HG02588 (cell line): ENCODE measurements at regions not wholly inside any gene's neighbourhood (a gene's known extent, or its start where the extent isn't known, plus 50 kb on each side); places are given as distances from the start of the nearest gene placed in this dataset.
"Not testable (repeated sequence)": the region's sequence is repeated elsewhere in the genome, so short reads cannot be mapped to it uniquely, and the experiment has no call there.

Experiments used
- ATAC-seq: cut with Tn5 transposase; IDR thresholded peaks from one replicate; pipeline ENCODE4 v1.9.1; 2021; ENCODE audit warnings: mild to moderate bottlenecking, moderate library complexity; ENCODE audit not compliant: unreplicated experiment

DNA sequence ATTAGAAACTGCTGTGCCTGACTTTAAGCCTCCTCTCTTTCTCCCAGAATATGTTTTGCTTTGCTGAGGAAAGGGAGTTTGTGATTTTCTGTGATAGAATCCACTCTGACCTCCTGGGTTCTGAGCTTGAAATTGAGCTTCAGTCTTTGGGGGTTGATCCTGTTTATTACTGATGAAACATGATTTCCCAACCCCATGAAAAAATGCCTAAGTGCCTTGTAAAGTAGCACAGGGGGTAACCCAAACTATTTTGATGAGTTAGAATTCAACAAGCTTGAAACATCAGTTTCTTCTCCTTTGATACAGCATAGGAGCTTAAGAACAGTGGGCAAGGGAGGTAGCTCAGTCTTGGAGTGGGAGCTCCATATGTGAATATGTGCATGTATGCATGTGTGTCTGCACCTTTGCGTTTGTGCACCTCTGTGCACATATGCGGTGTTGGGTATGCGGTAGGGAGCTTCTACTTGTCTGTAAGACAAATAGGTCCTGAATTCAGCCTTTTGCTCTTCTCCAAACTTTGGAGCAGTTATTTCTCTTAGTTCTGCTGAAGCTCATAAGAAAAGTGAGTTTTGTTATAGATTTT lies 364.6 kb downstream of the OSR1 start:
- no peak for ATAC-seq

DNA sequence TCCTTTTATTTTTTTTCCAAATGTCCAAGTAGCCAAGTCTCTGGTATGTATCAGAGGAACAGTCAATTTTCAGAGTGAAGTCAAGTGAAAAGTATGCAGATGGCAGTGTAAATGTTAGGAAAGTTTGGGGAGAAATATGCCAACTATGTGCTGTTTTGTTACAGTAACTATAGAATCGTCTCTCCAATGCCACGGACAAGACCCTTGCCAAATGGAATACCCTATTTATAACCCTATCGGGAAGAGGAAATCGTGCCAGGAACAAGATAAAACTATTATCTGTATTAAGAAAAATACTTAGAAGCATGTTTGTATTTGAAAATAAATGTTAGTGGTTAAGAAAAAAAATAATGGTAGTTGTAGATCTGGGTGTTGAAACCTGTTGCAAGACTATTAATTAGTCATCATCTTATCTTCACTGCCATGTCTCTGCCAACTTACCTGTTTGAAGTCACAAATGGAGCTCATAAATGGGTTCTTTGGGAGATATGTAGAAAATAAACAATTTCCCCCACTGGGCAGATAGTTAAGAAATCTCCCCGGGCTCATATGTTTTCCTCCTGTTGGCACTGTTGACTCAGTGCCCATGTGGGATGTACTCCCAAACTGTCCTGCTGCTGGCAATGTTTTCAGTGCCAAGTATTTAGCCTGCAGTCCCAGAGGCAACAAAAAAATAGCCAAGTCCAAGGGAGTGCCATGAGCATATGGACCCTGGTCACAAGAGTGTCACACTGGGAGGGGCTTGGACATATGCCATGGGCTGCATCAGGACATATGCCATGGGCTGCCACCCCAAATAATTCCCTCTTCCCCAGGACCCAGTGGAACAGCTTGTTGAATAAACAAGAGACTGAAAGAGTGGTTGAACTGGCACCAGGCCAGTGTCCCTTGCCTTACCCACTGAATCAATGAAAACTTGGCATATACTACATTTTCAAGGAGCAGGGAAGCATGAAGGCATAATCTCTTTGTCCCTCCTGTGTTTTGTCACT lies 366.9 kb downstream of the OSR1 start:
- no peak for ATAC-seq

DNA sequence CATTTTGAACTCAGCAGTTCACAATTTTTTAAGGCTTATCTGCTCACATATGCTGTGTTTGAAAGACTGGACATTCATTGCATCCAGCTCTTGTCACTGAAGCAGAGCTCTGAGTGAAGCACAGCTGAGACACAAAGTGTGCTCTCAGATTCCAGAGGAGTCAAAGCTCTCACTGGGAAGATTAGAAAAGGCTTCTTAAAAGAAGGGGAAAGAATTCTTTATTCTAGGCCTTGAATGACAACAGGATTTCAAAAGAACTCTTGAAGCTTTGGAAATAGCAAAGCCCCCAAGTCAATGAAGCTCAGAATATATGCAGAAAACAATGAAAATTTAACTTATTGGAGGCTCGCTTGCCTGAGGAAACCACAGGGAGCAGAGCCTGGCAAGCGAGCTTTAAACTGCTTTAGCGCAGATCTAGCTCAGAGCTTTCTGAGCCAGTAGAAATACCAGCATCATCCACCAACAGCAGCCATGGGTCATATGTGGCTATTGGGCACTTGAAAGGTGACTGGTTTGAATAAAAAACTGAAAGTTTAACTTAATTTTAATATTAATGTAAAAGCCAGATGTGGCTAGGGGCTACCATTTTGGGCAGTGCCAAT lies 369.7 kb downstream of the OSR1 start:
- no peak for ATAC-seq

DNA sequence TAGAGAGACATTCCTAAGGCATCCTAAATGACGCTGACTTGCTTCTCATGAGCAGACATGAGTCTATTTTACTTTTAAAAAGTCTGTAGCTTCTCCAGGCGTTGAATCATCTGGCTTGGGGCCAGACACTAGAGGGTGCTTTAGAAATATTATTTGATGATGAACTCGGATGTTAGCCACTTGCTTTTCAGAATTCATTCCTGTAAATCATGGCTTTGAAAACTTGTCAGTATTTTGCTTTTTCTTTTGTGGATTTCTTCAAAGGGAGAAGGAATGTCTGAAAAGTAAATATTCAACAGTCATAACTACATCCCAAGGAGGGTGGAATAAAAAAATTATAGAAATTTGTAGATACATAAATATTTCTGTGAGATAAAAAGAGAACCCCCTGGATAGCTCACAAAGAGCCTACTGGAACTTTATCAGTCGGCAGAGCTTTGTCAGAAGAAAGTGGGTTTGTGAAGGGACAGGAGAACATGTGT lies 370.8 kb downstream of the OSR1 start:
- no peak for ATAC-seq

GRCh38 chr2:18987016-18987415 lies 371.4 kb downstream of the OSR1 start:
- no peak for ATAC-seq

GRCh38 chr2:18986046-18986445 lies 372.4 kb downstream of the OSR1 start:
- ATAC-seq = no peak

DNA sequence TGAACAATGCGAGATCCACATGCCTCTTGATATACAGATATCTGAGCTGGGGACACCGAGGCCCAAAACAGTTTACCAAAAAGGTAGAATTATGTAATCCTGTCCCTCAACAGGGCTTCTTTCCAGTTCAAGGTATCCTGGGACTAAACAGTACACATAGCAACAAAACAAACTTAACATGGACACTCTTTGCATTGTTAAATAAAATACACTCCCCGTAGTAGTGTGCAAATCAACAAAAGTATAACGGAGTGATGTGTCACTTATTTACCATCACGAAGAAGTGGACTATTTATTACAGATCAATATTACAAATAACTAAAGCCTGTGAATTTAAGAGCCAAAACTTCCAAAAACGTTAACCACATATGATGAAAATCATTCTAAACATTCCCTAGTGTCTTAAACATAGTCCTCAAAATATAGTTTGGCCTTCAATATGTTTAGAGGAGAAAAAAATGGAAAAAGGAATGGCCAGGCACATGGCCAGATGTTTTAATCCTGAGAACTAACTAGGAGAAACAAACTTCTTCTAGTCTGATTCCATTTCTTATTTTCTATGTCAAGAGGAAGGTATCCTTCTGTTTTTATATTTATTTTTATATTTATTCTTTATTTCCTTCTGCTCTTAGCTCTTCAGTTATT lies 377.5 kb downstream of the OSR1 start:
- ATAC-seq = no peak

DNA sequence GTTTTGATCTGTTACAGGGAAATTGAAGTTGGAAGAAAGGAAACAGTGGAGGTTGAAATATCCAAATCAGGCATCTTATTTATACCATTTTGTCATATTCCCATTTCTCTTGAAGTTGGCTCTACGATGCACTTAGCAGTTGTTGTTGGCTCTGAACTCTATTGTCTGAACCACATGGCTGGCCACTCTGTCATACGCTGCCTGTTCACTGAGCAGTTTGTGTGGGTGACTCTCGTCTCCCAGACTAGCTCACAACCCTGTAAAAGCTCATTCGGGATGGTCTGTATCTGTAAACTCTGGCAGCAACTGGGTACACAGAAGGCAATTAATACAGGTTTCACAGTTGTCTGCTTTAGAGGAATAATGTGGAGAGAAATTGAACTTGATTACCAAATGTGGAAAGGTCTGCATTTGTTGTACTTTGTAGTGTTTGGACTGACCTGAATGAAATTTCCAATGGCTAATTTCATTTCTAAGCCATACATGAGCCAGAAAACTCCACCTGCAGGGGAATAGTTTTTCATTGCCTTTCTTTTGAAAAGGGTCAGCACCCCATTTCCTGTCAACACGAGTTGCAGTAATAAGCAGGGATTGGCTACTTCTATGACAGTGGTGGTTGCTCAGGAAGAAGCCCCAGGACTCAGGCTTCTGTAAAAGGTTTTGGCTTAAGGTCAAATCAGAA lies 378.2 kb downstream of the OSR1 start:
- no peak for ATAC-seq

- ATAC-seq = no peak
These were observed 381.0 kb downstream of the OSR1 start for GRCh38 chr2:18977409-18977808.

- peak; percentile 89 for ATAC-seq
These were observed 382.1 kb downstream of the OSR1 start for GRCh38 chr2:18976168-18976961.

- ATAC-seq = no peak
These were observed 382.8 kb downstream of the OSR1 start for GRCh38 chr2:18975506-18976167.

GRCh38 chr2:18971628-18972027 lies 382.3 kb upstream of the NT5C1B start:
- ATAC-seq = no peak

DNA sequence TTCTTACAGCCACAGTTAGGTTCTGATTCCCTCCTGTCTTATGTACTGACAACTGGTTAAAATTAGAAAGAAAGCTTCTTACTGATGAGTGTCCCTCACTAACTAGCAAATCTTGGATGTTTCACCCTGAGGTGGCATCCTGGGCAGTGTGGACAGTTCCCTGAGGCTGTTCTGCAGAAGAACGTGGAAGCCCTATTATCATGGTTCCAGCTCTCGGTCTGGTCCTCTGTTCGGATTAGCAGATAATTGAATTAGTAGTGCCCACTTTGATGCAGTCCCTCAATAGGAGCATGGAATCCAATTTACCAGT lies 381.7 kb upstream of the NT5C1B start:
- ATAC-seq = no peak

DNA sequence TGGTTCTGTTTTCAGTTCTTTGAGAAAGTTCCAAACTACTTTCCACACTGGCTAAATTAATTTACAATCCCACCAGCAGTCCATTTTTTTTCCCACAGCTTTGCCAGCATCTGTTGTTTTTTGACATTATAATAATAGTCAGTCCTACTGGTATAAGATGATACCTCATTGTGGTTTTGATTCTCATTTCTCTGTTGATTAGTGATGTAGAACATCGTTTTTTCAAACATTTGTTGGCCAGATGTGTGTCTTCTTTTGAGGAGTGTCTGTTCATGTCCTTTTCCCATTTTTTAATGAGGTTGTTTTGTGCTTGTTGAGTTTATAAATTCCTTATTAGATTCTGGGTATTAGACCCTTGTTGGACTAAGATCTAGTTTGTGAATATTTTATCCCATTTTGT lies 376.8 kb upstream of the NT5C1B start:
- no peak for ATAC-seq

DNA sequence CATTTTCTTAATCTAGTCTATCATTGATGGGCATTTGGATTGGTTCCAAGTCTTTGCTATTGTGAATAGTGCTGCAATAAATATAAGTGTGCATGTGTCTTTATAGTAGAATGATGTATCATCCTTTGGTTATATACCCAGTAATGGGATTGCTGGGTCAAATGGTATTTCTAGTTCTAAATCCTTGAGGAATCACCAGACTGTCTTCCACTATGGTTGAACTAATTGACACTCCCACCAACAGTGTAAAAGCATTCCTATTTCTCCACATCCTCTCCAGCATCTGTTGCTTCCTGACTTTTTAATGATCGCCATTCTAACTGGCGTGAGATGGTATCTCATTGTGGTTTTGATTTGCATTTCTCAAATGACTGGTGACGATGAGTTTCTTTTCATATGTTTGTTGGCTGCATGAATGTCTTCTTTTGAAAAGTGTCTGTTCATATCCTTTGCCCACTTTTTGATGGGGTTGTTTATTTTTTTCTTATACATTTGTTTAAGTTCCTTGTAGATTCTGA lies 374.4 kb upstream of the NT5C1B start:
- ATAC-seq = not testable (repeated sequence)

DNA sequence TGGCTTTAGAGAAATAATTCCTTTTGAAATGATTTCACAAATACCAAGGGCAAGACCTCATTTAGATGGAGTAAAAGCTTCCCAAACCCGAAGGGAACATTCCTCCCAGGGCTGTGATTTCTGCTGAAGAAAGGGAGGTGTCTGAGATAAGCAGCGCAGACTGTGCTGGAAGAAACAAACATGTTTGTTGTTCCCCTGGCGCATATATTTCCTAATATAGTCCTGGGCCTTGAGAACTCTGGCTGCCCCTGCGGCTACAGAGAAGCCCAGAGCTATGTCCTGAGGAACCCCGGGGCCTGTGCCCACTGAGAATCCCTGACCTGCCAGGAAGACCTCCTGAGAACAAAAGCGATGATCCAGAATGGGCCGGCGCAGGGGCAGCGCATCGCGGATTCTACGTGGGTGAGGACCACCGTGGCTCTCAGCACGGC lies 372.6 kb upstream of the NT5C1B start:
- ATAC-seq = no peak

DNA sequence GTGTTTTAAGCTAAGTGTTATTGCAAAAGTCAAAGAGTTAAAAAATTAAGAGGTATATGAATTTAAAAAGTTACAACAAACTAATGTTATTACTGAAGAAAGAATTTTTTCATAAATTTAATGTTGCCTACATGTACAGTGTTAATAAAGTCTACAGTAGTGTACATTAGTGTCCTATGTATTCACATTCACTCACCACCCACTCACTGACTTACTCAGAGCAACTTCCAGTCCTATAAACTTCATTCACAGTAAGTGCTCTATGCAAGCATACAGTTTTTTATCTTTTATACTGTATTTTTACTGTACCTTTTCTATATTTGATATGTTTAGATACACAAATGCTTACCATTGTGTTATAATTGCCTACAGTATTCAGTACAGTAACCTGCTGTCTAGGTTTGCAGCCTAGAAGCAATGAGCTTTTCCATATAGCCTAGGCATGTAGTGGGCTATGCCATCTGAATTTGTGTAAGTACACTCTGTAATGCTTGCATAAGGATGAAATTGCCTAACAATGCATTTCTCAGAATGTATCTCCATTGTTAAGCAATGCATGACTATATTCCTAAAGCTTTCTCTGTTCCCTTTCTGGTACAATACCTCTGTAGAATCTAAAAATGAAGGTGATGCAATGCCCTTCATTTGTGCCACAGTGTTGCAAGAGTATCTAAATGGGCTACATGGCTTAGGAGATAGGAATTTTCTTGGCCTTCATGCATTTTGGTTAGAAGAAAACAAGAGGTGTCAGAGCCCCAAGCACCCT lies 370.8 kb upstream of the NT5C1B start:
- ATAC-seq = no peak

- no peak for ATAC-seq
These were observed 369.8 kb upstream of the NT5C1B start for GRCh38 chr2:18959200-18959599.

DNA sequence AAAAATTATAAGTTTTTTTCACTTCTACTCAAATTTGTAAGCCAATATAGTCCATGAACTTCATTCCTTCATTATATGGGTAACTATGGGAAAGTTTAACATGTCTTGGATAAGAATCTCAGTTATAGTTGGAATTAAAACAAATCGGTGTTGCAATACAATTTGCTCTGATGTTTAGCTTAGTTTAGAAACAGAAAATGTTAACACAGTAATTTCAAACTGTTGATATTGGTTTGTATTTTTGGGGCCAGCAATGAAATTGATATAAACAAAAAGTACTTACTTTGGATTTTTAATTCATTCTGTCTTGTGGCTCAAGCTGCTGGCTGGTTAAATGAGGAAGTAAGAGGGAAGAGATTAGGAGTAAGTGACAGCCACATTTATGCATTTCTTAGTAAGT lies 368.5 kb upstream of the NT5C1B start:
- no peak for ATAC-seq
